GM19035 (cell line): ENCODE measurements at regions not wholly inside any gene's neighbourhood (a gene's known extent, or its start where the extent isn't known, plus 50 kb on each side); places are given as distances from the start of the nearest gene placed in this dataset.

Experiments used
- ATAC-seq: cut with Tn5 transposase; IDR thresholded peaks from one replicate; pipeline ENCODE4 v1.9.1; 2021; ENCODE audit not compliant: unreplicated experiment

- ATAC-seq = no peak
These were observed 278.1 kb upstream of the KCNMB2 start for GRCh38 chr3:178258121-178258520.

- no peak for ATAC-seq
These were observed 276.5 kb upstream of the KCNMB2 start for GRCh38 chr3:178259703-178260102.

DNA sequence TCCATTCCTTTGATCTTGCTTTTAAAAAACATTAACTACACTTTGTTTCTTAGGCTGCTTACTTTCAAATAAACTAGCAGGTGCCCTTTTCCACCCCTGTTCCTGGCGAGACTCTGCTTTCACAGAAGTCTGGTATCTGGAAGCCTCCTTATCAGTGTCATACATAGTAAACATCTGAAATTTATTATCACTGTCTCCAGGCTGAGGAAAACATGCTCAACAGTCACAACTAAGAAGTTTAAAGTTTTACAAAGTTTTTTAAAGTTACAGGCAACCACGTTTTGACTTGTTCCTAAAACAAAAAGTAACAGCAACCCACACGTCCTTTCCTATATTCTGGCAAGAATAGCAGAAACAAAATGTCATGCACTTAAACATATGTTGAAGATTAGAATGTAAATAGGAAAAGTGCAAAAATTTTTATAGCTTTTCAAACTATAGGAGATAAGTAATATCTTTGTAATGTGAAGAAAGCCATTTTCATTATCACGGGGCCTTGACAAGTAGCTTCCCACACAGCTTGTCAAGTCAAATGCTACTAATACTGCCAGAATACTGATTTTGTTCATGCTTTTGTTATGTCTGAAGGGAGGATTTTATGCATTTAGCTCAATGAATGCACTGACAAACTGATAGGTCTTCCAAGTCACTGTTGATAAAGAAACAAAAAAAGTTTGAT, 275.2 kb upstream of the KCNMB2 start:
- ATAC-seq = no peak

- ATAC-seq = no peak
These were observed 272.9 kb upstream of the KCNMB2 start for GRCh38 chr3:178263236-178263916.

- no peak for ATAC-seq
These were observed 268.9 kb upstream of the KCNMB2 start for GRCh38 chr3:178267158-178267844.

DNA sequence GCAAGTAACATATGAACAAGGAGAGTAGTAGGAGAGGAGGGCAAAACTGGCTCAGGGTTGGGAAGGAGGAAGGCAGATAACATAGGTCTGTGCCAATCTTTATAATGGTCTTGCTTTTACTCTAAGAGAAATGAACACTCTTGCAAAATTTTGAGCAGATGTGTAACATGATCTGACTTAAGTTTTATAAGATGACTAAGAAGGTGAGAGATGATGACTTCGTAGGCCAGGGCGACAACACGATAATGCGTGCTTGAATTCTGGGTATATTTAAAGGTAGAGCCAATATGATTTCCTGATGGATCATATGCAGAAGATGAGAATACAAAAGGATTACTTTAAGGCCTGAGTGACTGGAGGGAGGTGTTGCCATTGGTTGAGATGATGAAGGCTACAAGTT, 265.4 kb upstream of the KCNMB2 start:
- ATAC-seq = no peak

DNA sequence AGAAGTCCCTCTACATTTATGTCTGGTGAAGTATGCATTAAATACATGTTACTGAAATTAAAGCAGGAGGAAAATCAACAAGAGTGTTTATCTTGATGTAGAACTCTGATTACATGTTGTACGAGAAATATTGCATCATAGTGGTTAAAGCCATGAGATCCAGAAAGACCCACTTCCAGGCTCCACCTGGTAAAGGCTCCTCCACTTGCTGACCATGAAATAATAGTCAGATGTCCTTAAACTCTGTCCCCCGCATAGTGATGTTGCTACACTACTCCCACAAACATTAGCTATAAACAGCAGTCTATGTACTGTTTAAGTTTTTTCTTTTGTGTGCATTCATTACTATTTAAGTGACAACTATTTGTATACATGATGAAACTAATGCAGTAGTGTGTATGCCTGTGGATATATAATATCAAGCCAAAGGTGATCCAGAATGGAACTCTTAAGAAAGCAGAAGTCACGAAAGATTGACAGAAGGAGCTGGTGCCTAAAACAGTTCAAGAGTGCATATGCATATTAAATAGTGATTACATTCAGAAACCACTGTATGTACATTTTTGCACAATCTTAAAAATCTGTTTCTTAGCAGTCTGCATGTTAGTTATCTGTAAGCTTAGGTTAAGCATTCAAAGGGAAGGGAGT, 264.4 kb upstream of the KCNMB2 start:
- no peak for ATAC-seq

GRCh38 chr3:178272841-178273240, 263.4 kb upstream of the KCNMB2 start:
- ATAC-seq = no peak

- no peak for ATAC-seq
These were observed 261.5 kb upstream of the KCNMB2 start for GRCh38 chr3:178274711-178275110.

- ATAC-seq = no peak
These were observed 260.9 kb upstream of the KCNMB2 start for GRCh38 chr3:178275311-178275710.

GRCh38 chr3:178275793-178276192, 260.4 kb upstream of the KCNMB2 start:
- ATAC-seq = no peak

GRCh38 chr3:178277605-178278004, 258.6 kb upstream of the KCNMB2 start:
- no peak for ATAC-seq

GRCh38 chr3:178283561-178283960, 252.7 kb upstream of the KCNMB2 start:
- ATAC-seq = no peak

DNA sequence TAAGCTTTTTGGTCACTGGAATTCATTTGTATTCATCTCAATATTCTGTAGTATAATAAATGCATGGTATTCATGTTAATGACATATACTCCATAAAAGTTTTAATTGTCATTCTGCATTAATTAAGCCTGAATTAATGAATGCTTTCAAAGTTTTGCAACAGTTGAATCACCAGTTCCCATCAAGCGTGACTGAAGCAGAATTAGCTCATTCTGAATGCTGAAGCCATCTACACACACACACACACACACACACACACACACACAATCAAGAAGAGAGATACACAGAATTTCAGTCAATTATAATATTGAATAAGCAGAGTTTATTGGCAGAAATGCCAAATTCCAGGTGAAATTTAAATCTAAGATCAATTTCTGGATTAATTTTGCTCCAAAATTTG, 252.1 kb upstream of the KCNMB2 start:
- no peak for ATAC-seq

GRCh38 chr3:178288074-178288473, 248.2 kb upstream of the KCNMB2 start:
- ATAC-seq = no peak

GRCh38 chr3:178289544-178290160, 246.6 kb upstream of the KCNMB2 start:
- no peak for ATAC-seq

DNA sequence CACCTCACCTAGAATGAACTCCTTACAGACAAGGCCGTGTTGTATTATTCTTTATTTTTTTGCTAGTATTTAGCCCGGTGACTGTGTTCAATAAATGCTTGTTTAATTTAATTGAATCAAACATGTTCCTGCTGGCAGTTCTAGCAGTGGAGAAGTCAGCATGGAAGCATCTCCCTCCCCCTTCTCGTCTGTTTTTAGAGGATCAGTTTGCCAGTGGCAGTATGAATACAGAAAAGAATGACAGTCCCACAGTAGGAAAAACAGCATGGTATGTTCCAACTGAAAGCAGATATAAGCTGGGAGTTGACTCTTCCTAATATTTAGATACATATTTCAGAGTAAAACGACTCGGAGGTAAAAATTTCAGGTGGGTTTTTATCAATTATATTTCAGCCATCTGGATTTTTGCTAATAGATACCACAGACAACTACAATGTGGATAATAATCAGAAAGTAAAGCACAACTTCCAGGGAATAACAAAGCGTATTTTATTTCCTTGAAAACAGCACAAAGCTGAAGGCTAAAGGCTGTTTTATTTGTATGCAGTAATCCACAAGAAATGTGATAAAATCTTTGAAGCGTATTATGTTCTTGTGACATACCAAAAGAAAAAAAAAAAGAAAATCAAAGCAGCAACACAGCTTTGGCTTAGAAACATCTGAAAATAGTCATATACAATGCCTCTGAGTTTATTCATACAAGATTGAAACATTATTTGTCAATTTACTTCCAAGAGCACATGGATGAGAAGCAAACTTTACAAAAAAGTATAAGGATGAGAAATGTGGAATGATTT, 244.5 kb upstream of the KCNMB2 start:
- ATAC-seq = no peak

GRCh38 chr3:178295292-178295912, 240.8 kb upstream of the KCNMB2 start:
- no peak for ATAC-seq

DNA sequence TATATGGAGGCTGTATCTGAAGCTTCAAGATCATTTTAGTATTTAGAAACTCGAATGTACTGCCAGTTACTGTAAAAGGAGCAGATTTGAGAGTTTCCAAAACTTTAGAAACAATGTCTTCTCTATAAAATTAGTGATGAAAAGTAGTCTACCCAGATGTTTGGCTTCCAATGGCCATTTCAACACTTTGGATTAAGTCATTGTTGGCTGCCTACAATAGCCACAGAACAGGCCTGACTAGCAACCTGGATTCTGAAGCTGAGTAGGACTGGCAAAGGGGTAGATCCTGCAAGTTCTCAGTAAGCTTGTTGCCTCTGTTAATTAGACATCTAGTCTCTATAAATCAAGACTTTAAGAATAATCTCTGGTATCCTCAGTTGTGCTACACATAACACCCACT, 239.0 kb upstream of the KCNMB2 start:
- no peak for ATAC-seq

DNA sequence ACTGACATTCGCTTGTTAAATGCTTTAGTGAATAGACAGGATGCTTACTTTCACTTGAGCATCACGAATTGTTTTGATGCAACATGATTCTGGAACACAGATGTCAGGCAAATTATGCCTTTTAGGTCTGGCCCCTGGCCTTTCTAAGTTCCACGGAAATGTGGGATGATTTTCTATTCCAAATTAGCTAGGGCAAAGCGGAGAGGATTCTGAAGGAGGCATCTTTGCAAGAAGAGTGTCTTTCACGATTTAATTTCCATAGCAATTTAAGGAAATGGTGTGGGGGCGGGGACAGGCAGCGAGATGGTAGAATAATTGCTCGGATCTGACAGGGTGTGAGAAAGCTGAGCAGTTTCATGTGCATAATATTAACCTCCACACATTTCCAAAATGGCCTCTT, 238.5 kb upstream of the KCNMB2 start:
- ATAC-seq = no peak
